ENCODE measurements at regions not wholly inside any gene's neighbourhood (a gene's known extent, or its start where the extent isn't known, plus 50 kb on each side); places are given as distances from the start of the nearest gene placed in this dataset.

- H3K36me3 Mint-ChIP-seq (ENCODE audit: low read depth) = no peaks in the 10 kb centered on the region
These were observed 236.5 kb downstream of the FOXO1 start for GRCh38 chr13:40429706-40430545.

GRCh38 chr13:40432018-40432978 is 234.1 kb downstream of the FOXO1 start:
- Mint-ChIP-seq H3K4me1 (peaks cover 8% of the 10 kb centered on the region), H3K36me3 (ENCODE audit: low read depth) (no peaks in the 10 kb centered on the region), H3K27ac (no peak overlapping the region), H3K27me3 (ENCODE audit: low read depth) (no peaks in the 10 kb centered on the region), H3K9me3 (no peaks in the 10 kb centered on the region), H3K4me3 (no peak overlapping the region)
- TF ChIP-seq CTCF (IDR thresholded peaks at IDR 0.05; ENCODE audit: unreplicated experiment in 3 of 3) = no peak

More at GRCh38 chr13:40429706-40430545, 236.5 kb downstream of the FOXO1 start:
- Mint-ChIP-seq H3K9me3 (no peaks in the 10 kb centered on the region), H3K4me3 (no peak overlapping the region), H3K4me1 (no peaks in the 10 kb centered on the region), H3K27me3 (ENCODE audit: low read depth) (no peaks in the 10 kb centered on the region), H3K27ac (no peak overlapping the region)
- TF ChIP-seq CTCF (IDR thresholded peaks at IDR 0.05; ENCODE audit: unreplicated experiment in 3 of 3) = no peak

- Mint-ChIP-seq H3K27ac (no peak overlapping the region), H3K4me1 (peaks cover 8% of the 10 kb centered on the region)
- TF ChIP-seq CTCF (IDR thresholded peaks at IDR 0.05; ENCODE audit: unreplicated experiment in 3 of 3) = no peak
These were observed 233.4 kb downstream of the FOXO1 start for GRCh38 chr13:40433001-40433400.

GRCh38 chr13:40433577-40433976 is 232.9 kb downstream of the FOXO1 start:
- Mint-ChIP-seq H3K27ac (no peak overlapping the region), H3K4me3 (no peak overlapping the region), H3K4me1 (peaks cover 8% of the 10 kb centered on the region)

More at GRCh38 chr13:40433001-40433400, 233.4 kb downstream of the FOXO1 start:
- Mint-ChIP-seq H3K4me3 (no peak overlapping the region), H3K27me3 (ENCODE audit: low read depth) (no peaks in the 10 kb centered on the region), H3K9me3 (no peaks in the 10 kb centered on the region), H3K36me3 (ENCODE audit: low read depth) (no peaks in the 10 kb centered on the region)

More at GRCh38 chr13:40433577-40433976, 232.9 kb downstream of the FOXO1 start:
- no peak for TF ChIP-seq CTCF (IDR thresholded peaks at IDR 0.05; ENCODE audit: unreplicated experiment in 3 of 3)
- Mint-ChIP-seq H3K36me3 (ENCODE audit: low read depth) (no peaks in the 10 kb centered on the region), H3K9me3 (no peaks in the 10 kb centered on the region), H3K27me3 (ENCODE audit: low read depth) (no peaks in the 10 kb centered on the region)
